Astrocyte of the spinal cord (primary cell): ENCODE measurements at regions not wholly inside any gene's neighbourhood (a gene's known extent, or its start where the extent isn't known, plus 50 kb on each side); places are given as distances from the start of the nearest gene placed in this dataset.

ENCODE experiments used
- DNase-seq: peaks from one replicate; pipeline ENCODE4 v3.0.0; 2011; ENCODE audit warnings: low read depth, low spot score
- H3K4me3 ChIP-seq: 2 replicates; pipeline ENCODE4 v1.5.1; 2011; ENCODE audit warnings: low read depth, mild to moderate bottlenecking, low read length, moderate library complexity
- in situ Hi-C: cut with HindIII; loops from 2 replicates; pipeline ENCODE4 v1.10.0; 2017; ENCODE audit warnings: low sequenced_read_pairs
- TF ChIP-seq, protein P1 (sequence below): IDR thresholded peaks from 2 replicates; pipeline ENCODE4 v1.5.1; 2012; ENCODE audit warnings: low read depth, mild to moderate bottlenecking, low read length, inconsistent platforms

DNA sequence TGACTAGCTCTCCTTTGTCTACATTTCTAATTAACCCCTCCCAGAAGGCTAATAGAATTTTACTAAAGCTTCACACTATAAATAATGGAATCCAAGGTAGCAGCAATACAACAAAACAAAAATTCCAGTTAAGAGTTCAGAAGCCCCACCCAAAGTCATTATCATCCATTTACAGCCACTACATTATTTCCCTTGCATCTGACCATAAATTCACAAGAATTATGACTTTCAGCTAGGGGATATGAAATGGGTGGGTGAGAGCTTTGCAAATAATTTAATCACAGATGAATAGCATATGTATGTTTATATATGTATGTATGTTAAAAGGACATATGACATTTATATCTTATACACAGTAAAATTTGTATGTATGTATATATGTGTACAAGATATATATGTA, 65.3 kb upstream of the PTGDR start:
- H3K4me3 ChIP-seq: no peak overlapping the region
- TF ChIP-seq, protein P1, sequence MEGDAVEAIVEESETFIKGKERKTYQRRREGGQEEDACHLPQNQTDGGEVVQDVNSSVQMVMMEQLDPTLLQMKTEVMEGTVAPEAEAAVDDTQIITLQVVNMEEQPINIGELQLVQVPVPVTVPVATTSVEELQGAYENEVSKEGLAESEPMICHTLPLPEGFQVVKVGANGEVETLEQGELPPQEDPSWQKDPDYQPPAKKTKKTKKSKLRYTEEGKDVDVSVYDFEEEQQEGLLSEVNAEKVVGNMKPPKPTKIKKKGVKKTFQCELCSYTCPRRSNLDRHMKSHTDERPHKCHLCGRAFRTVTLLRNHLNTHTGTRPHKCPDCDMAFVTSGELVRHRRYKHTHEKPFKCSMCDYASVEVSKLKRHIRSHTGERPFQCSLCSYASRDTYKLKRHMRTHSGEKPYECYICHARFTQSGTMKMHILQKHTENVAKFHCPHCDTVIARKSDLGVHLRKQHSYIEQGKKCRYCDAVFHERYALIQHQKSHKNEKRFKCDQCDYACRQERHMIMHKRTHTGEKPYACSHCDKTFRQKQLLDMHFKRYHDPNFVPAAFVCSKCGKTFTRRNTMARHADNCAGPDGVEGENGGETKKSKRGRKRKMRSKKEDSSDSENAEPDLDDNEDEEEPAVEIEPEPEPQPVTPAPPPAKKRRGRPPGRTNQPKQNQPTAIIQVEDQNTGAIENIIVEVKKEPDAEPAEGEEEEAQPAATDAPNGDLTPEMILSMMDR: no peak
- in situ Hi-C loops: no loop called here
- no peak for DNase-seq

DNA sequence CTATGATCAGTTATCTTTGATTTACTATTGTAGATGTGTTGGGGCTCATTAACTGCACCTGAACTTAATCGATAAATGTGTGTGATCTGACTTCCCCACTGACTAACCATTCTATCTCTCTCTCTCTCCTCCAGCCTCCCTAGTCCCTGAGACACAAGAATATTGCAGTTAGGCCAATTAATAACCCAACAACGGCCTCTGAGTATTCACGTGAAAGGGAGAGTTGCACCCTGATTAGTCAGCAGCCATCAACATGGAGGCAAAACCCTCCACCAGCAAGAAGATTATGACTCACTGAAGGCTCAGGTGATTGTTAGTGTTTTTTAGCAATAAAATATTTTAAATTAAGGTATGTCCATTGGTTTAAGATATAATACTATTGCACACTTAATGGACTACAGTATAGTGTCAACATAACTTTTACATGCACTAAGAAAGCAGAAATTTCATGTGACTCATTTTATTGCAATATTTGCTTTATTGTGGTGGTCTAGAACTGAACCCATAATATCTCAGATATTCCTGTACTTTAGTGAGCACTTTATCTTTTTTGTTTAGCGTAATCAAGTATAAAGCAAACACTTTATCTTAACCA, 77.1 kb upstream of the PTGDR start:
- TF ChIP-seq, protein P1: no peak
- in situ Hi-C loops: no loop called here
- no peak for DNase-seq
- no peak overlapping the region for H3K4me3 ChIP-seq

DNA sequence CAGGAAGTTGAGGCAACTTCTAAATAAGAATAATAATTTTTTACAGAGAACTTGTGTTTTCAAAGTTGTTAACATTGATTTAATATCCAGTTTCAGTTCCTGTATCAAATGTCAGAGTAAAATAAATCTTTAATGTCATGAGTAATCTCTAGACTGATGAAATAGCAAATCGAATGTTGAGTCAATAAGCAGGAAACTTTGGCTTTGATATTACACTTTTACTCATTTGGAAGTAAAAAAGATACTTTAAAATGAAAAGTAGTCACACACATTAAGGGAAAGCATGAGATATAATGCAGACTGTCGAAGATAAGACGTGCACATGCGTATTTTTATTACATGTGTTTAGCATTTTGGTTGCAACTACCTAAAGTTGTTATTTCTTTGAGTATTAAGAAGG, 78.2 kb upstream of the PTGDR start:
- TF ChIP-seq, protein P1: no peak
- in situ Hi-C loops: no loop called here
- no peak for DNase-seq
- no peak overlapping the region for H3K4me3 ChIP-seq

DNA sequence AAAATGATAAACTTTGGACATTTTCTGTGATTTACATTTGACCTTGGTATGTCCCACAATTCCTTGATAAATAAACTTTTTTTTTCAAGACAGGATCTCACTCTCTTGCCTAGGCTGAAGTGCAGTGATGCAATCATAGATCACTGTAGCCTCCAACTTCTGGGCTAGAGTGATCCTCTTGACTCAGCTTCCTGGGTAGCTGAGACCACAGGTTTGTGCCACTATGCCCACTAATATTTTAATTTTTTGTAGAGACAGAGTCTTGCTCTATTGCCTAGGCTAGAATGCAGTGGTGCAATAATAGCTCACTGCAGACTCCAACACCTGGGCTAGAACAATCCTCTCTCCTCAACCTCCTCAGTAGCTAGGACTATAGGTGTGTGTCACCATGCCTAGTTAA, 79.1 kb upstream of the PTGDR start:
- in situ Hi-C loops: no loop called here
- TF ChIP-seq, protein P1: no peak

DNA sequence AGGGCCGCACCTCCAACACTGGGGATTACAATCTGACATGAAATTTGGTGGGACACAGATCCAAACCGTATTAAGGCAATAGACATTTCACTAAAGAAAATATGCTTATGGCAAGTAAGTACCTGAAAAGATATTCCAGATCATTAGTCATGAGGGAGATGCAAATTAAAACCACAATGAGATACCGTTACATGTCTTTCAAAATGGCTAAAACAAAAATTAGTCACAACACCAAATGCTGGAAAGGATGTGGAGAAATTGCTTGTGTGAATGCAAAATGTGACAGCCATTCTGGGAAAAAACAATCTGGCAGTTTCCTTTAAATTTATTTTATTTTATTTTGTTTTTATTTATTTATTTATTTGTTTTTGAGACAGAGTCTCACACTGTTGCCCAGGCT, 82.3 kb upstream of the PTGDR start:
- DNase-seq: no peak
- TF ChIP-seq, protein P1: no peak
- in situ Hi-C loops: no loop called here
- H3K4me3 ChIP-seq: no peak overlapping the region

More for the DNA sequence above, 79.1 kb upstream of the PTGDR start:
- DNase-seq: no peak
- no peak overlapping the region for H3K4me3 ChIP-seq

DNA sequence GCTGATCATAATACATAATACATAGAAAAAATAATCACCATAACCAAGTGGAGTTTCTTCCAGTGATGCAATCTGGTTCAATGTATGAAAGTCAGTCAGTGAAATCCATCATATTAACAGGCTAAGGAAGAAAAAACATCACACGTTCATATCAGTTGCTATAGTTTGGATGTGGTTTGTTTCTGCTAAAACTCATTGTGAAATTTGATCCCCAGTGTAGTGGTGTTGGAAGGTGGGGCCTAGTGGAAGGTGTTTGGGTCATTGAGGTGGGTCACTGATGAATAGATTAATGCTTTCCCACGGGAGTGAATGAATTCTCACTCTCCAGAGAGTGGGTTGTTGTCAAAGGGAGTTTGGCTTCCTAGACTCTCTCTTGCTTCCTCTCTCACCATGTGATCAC, 84.6 kb upstream of the PTGDR start:
- DNase-seq: no peak
- in situ Hi-C loops: no loop called here
- TF ChIP-seq, protein P1: no peak
- H3K4me3 ChIP-seq: no peak overlapping the region
